ENCODE measurements at regions not wholly inside any gene's neighbourhood (a gene's known extent, or its start where the extent isn't known, plus 50 kb on each side); places are given as distances from the start of the nearest gene placed in this dataset.

- no peaks in the 10 kb centered on the region for H3K27me3 ChIP-seq
- no peaks in the 10 kb centered on the region for H3K36me3 ChIP-seq
- no peak overlapping the region for H3K4me3 ChIP-seq
- intact Hi-C loops (cut with DNase I; ENCODE audit: low total_unique reads), result no loop called here
- DNase-seq, result no peak
- H3K9me3 ChIP-seq, result no peaks in the 10 kb centered on the region
- TF ChIP-seq CTCF (IDR thresholded peaks at IDR 0.05) (no peak), POLR2A (IDR thresholded peaks at IDR 0.05) (no peak)
- H3K4me1 ChIP-seq, result no peaks in the 10 kb centered on the region
- H3K27ac ChIP-seq, result no peak overlapping the region
These were observed 144.2 kb downstream of the ENGASE start for GRCh38 chr17:79218825-79219200.

- TF ChIP-seq CTCF (IDR thresholded peaks at IDR 0.05), result no peak
- TF ChIP-seq POLR2A (IDR thresholded peaks at IDR 0.05), result no peak
These were observed 143.7 kb downstream of the ENGASE start for GRCh38 chr17:79218175-79218824.

GRCh38 chr17:79217473-79218135, 143.0 kb downstream of the ENGASE start:
- H3K4me3 ChIP-seq, result no peak overlapping the region
- TF ChIP-seq CTCF (IDR thresholded peaks at IDR 0.05) (no peak), POLR2A (IDR thresholded peaks at IDR 0.05) (no peak)
- H3K36me3 ChIP-seq, result no peaks in the 10 kb centered on the region
- DNase-seq, result no peak
- H3K9me3 ChIP-seq, result no peaks in the 10 kb centered on the region
- intact Hi-C loops (cut with DNase I; ENCODE audit: low total_unique reads), result no loop called here
- H3K27me3 ChIP-seq, result no peaks in the 10 kb centered on the region
- H3K4me1 ChIP-seq, result no peaks in the 10 kb centered on the region
- H3K27ac ChIP-seq, result no peak overlapping the region

More at GRCh38 chr17:79218175-79218824, 143.7 kb downstream of the ENGASE start:
- no peaks in the 10 kb centered on the region for H3K36me3 ChIP-seq
- H3K27me3 ChIP-seq, result no peaks in the 10 kb centered on the region
- no peaks in the 10 kb centered on the region for H3K9me3 ChIP-seq
- no peak for DNase-seq
- no peaks in the 10 kb centered on the region for H3K4me1 ChIP-seq
- H3K27ac ChIP-seq, result no peak overlapping the region
- H3K4me3 ChIP-seq, result no peak overlapping the region
- intact Hi-C loops (cut with DNase I; ENCODE audit: low total_unique reads), result no loop called here

GRCh38 chr17:79216826-79217225, 142.2 kb downstream of the ENGASE start:
- Histone ChIP-seq H3K27ac (no peak overlapping the region), H3K9me3 (no peaks in the 10 kb centered on the region), H3K4me1 (no peaks in the 10 kb centered on the region), H3K4me3 (no peak overlapping the region), H3K36me3 (no peaks in the 10 kb centered on the region), H3K27me3 (no peaks in the 10 kb centered on the region)
- intact Hi-C loops (cut with DNase I; ENCODE audit: low total_unique reads), result no loop called here
- no peak for DNase-seq
- no peak for TF ChIP-seq CTCF (IDR thresholded peaks at IDR 0.05)
- no peak for TF ChIP-seq POLR2A (IDR thresholded peaks at IDR 0.05)

GRCh38 chr17:79216391-79216790, 141.8 kb downstream of the ENGASE start:
- Histone ChIP-seq H3K4me3 (no peak overlapping the region), H3K27ac (no peak overlapping the region), H3K27me3 (no peaks in the 10 kb centered on the region), H3K36me3 (no peaks in the 10 kb centered on the region), H3K9me3 (no peaks in the 10 kb centered on the region), H3K4me1 (no peaks in the 10 kb centered on the region)
- DNase-seq, result no peak
- intact Hi-C loops (cut with DNase I; ENCODE audit: low total_unique reads), result no loop called here
- TF ChIP-seq CTCF (IDR thresholded peaks at IDR 0.05) (no peak), POLR2A (IDR thresholded peaks at IDR 0.05) (no peak)

Data from uterus (tissue), 3 donors.